HL-60 (cell line): ENCODE measurements at regions not wholly inside any gene's neighbourhood (a gene's known extent, or its start where the extent isn't known, plus 50 kb on each side); places are given as distances from the start of the nearest gene placed in this dataset.
A peak's percentile ranks its signal among the peaks of the same experiment; 100 is the strongest.

Experiments
- DNase-seq, 2 experiments: peaks; one replicate each; pipeline ENCODE4 v3.0.0-alpha.2; 2010 to 2020; ENCODE audit warnings: low read depth in 1 of 2, low spot score in 1 of 2
- H3K27ac ChIP-seq: fragments of 250-450 bp; sonication (Bioruptor Pico); replicated peaks from 2 replicates; pipeline ENCODE4 v1.5.1; 2020; ENCODE audit warnings: mild to moderate bottlenecking, moderate library complexity
- H3K27me3 ChIP-seq: fragments of 250-450 bp; sonication (Bioruptor Pico); 2 replicates; pipeline ENCODE4 v1.5.1; 2021; ENCODE audit warnings: mild to moderate bottlenecking, moderate library complexity; ENCODE audit not compliant: insufficient read depth, poor library complexity, severe bottlenecking
- H3K4me3 ChIP-seq: replicated peaks from 2 replicates; pipeline ENCODE4 v1.5.1; 2011; ENCODE audit warnings: mild to moderate bottlenecking, control low read depth, low read length; ENCODE audit not compliant: insufficient read depth
- CTCF ChIP-seq: IDR thresholded peaks from one replicate; pipeline ENCODE4 v1.5.1; 2011; ENCODE audit warnings: low read length, control low read depth, inconsistent platforms; ENCODE audit not compliant: insufficient read depth
- GABPA ChIP-seq: IDR thresholded peaks from 2 replicates; pipeline ENCODE4 v1.6.1; 2012; ENCODE audit warnings: low read depth
- POLR2AphosphoS5 ChIP-seq: IDR thresholded peaks from 2 replicates; pipeline ENCODE4 v1.6.1; 2012; ENCODE audit warnings: low read depth
- REST ChIP-seq: IDR thresholded peaks from 2 replicates; pipeline ENCODE4 v1.6.1; 2012; ENCODE audit warnings: low read depth; ENCODE audit not compliant: insufficient replicate concordance
- SPI1 ChIP-seq: IDR thresholded peaks from 2 replicates; pipeline ENCODE4 v1.6.1; 2012; ENCODE audit warnings: low read depth, mild to moderate bottlenecking, borderline replicate concordance

GRCh38 chr1:157403608-157404007, 148.7 kb downstream of the FCRL5 start:
- peak overlapping the region; percentile 85 for H3K27ac ChIP-seq

DNA sequence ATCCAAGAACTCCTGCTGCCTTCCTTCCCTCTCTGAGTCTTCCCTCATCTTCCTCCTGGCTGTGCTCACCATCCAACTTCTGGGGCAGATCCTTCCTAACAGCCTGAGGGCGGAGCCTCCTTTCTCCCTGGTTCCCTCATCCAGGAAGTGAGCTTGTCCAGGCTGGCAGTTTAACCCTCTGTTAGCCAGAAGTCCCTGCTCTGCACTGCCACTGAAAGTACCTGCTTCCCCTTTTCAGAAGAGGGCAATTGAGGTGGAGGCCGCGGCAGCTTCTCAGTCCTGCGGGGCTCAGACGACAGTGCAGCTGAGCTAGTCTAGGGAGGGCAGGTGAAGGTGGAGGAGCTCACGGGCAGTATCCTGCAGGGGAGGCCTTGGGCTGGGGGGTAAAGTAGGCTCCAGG, 149.1 kb downstream of the FCRL5 start:
- Histone ChIP-seq H3K27ac (peak overlapping the region; percentile 85), H3K27me3 (no peaks in the 10 kb centered on the region), H3K4me3 (no peak overlapping the region)
- TF ChIP-seq REST (no peak), GABPA (no peak), POLR2AphosphoS5 (peak; percentile 75), SPI1 (peak; percentile 77; the same call in 1 of the 2 replicates), CTCF (no peak)
- peak; percentile 84 to 88 for DNase-seq

More at GRCh38 chr1:157403608-157404007, 148.7 kb downstream of the FCRL5 start:
- TF ChIP-seq REST (no peak), CTCF (no peak), POLR2AphosphoS5 (no peak; the same call in 1 of the 2 replicates), GABPA (no peak), SPI1 (peak; percentile 35; the same call in 1 of the 2 replicates)
- DNase-seq = peak; percentile 38 to 53
- Histone ChIP-seq H3K27me3 (no peaks in the 10 kb centered on the region), H3K4me3 (no peak overlapping the region)

GRCh38 chr1:157400766-157401165, 151.5 kb downstream of the FCRL5 start:
- Histone ChIP-seq H3K27ac (no peak overlapping the region), H3K4me3 (no peak overlapping the region), H3K27me3 (no peaks in the 10 kb centered on the region)
- TF ChIP-seq REST (no peak), CTCF (no peak), POLR2AphosphoS5 (no peak), GABPA (no peak), SPI1 (no peak)
- no peak for DNase-seq
